ENCODE measurements at regions not wholly inside any gene's neighbourhood (a gene's known extent, or its start where the extent isn't known, plus 50 kb on each side); places are given as distances from the start of the nearest gene placed in this dataset.
A peak's percentile ranks its signal among the peaks of the same experiment; 100 is the strongest.
"Not testable (repeated sequence)": the region's sequence is repeated elsewhere in the genome, so short reads cannot be mapped to it uniquely, and the experiment has no call there.

- in situ Hi-C loops (cut with HindIII; ENCODE audit: low pct_unique_long_range_greater_than_20kb, low sequenced_read_pairs), result no loop called here
- no peak for DNase-seq (ENCODE audit: low read depth, low spot score)
Measured at GRCh38 chr4:19492606-19493005, 759.1 kb upstream of the SLIT2 start.

GRCh38 chr4:19486400-19486799 is 765.3 kb upstream of the SLIT2 start:
- in situ Hi-C loops (cut with HindIII; ENCODE audit: low pct_unique_long_range_greater_than_20kb, low sequenced_read_pairs), result no loop called here
- peak; percentile 30 for DNase-seq (ENCODE audit: low read depth, low spot score)

GRCh38 chr4:19478791-19479190 is 772.9 kb upstream of the SLIT2 start:
- in situ Hi-C loops (cut with HindIII; ENCODE audit: low pct_unique_long_range_greater_than_20kb, low sequenced_read_pairs), result no loop called here
- DNase-seq (ENCODE audit: low read depth, low spot score), result no peak

GRCh38 chr4:19473569-19473968 is 778.1 kb upstream of the SLIT2 start:
- in situ Hi-C loops (cut with HindIII; ENCODE audit: low pct_unique_long_range_greater_than_20kb, low sequenced_read_pairs), result no loop called here

GRCh38 chr4:19472666-19473065 is 779.0 kb upstream of the SLIT2 start:
- no peak for DNase-seq (ENCODE audit: low read depth, low spot score)
- in situ Hi-C loops (cut with HindIII; ENCODE audit: low pct_unique_long_range_greater_than_20kb, low sequenced_read_pairs), result no loop called here

More at GRCh38 chr4:19473569-19473968, 778.1 kb upstream of the SLIT2 start:
- peak; percentile 29 for DNase-seq (ENCODE audit: low read depth, low spot score)

- DNase-seq (ENCODE audit: low read depth, low spot score); in situ Hi-C loops (cut with HindIII; ENCODE audit: low pct_unique_long_range_greater_than_20kb, low sequenced_read_pairs): not testable (repeated sequence)
Measured at GRCh38 chr4:19470001-19470400, 781.7 kb upstream of the SLIT2 start.

GRCh38 chr4:19462117-19462516 is 789.6 kb upstream of the SLIT2 start:
- DNase-seq (ENCODE audit: low read depth, low spot score), result no peak
- in situ Hi-C loops (cut with HindIII; ENCODE audit: low pct_unique_long_range_greater_than_20kb, low sequenced_read_pairs), result no loop called here

- in situ Hi-C loops (cut with HindIII; ENCODE audit: low pct_unique_long_range_greater_than_20kb, low sequenced_read_pairs), result no loop called here
- DNase-seq (ENCODE audit: low read depth, low spot score), result peak; percentile 43
Measured at GRCh38 chr4:19455850-19456602, 795.7 kb upstream of the SLIT2 start.

GRCh38 chr4:19455196-19455595 is 796.5 kb upstream of the SLIT2 start:
- DNase-seq (ENCODE audit: low read depth, low spot score), result peak; percentile 36
- in situ Hi-C loops (cut with HindIII; ENCODE audit: low pct_unique_long_range_greater_than_20kb, low sequenced_read_pairs), result no loop called here

GRCh38 chr4:19438233-19438632 is 813.5 kb upstream of the SLIT2 start:
- no peak for DNase-seq (ENCODE audit: low read depth, low spot score)
- in situ Hi-C loops (cut with HindIII; ENCODE audit: low pct_unique_long_range_greater_than_20kb, low sequenced_read_pairs), result no loop called here

- in situ Hi-C loops (cut with HindIII; ENCODE audit: low pct_unique_long_range_greater_than_20kb, low sequenced_read_pairs), result no loop called here
- no peak for DNase-seq (ENCODE audit: low read depth, low spot score)
Measured at GRCh38 chr4:19437008-19437407, 814.7 kb upstream of the SLIT2 start.

GRCh38 chr4:19429684-19430083 is 822.0 kb upstream of the SLIT2 start:
- in situ Hi-C loops (cut with HindIII; ENCODE audit: low pct_unique_long_range_greater_than_20kb, low sequenced_read_pairs), result no loop called here
- no peak for DNase-seq (ENCODE audit: low read depth, low spot score)

GRCh38 chr4:19425146-19425545 is 826.6 kb upstream of the SLIT2 start:
- in situ Hi-C loops (cut with HindIII; ENCODE audit: low pct_unique_long_range_greater_than_20kb, low sequenced_read_pairs), result no loop called here
- DNase-seq (ENCODE audit: low read depth, low spot score), result no peak

GRCh38 chr4:19417256-19417655 is 834.4 kb upstream of the SLIT2 start:
- in situ Hi-C loops (cut with HindIII; ENCODE audit: low pct_unique_long_range_greater_than_20kb, low sequenced_read_pairs), result no loop called here
- no peak for DNase-seq (ENCODE audit: low read depth, low spot score)

GRCh38 chr4:19416146-19416545 is 835.6 kb upstream of the SLIT2 start:
- no peak for DNase-seq (ENCODE audit: low read depth, low spot score)
- in situ Hi-C loops (cut with HindIII; ENCODE audit: low pct_unique_long_range_greater_than_20kb, low sequenced_read_pairs), result no loop called here

GRCh38 chr4:19408490-19408889 is 843.2 kb upstream of the SLIT2 start:
- in situ Hi-C loops (cut with HindIII; ENCODE audit: low pct_unique_long_range_greater_than_20kb, low sequenced_read_pairs), result no loop called here
- no peak for DNase-seq (ENCODE audit: low read depth, low spot score)

- DNase-seq (ENCODE audit: low read depth, low spot score), result no peak
- in situ Hi-C loops (cut with HindIII; ENCODE audit: low pct_unique_long_range_greater_than_20kb, low sequenced_read_pairs), result no loop called here
Measured at GRCh38 chr4:19406789-19407188, 844.9 kb upstream of the SLIT2 start.

GRCh38 chr4:19403786-19404370 is 847.8 kb upstream of the SLIT2 start:
- in situ Hi-C loops (cut with HindIII; ENCODE audit: low pct_unique_long_range_greater_than_20kb, low sequenced_read_pairs), result no loop called here
- DNase-seq (ENCODE audit: low read depth, low spot score), result no peak

- DNase-seq (ENCODE audit: low read depth, low spot score), result no peak
- in situ Hi-C loops (cut with HindIII; ENCODE audit: low pct_unique_long_range_greater_than_20kb, low sequenced_read_pairs), result no loop called here
Measured at GRCh38 chr4:19402581-19403065, 849.1 kb upstream of the SLIT2 start.

All from SK-MEL-5 (cell line).